GM12892 (cell line): ENCODE measurements at regions not wholly inside any gene's neighbourhood (a gene's known extent, or its start where the extent isn't known, plus 50 kb on each side); places are given as distances from the start of the nearest gene placed in this dataset.

Experiments
- DNase-seq: peaks from one replicate; pipeline ENCODE4 v3.0.0; 2011; ENCODE audit not compliant: insufficient read length
- FAIRE-seq: peaks from 2 replicates; lab custom pipeline; 2011; peaks lifted over from hg19 to GRCh38; lab: Jason Lieb, UNC
- POLR2A ChIP-seq: IDR thresholded peaks from 2 replicates; pipeline ENCODE4 v1.6.1; 2011; ENCODE audit warnings: low read depth, low read length, control low read depth
- POLR2AphosphoS5 ChIP-seq: IDR thresholded peaks from 2 replicates; pipeline ENCODE4 v1.6.1; 2011; ENCODE audit warnings: low read depth, low read length, control low read depth
- TAF1 ChIP-seq: IDR thresholded peaks from 2 replicates; pipeline ENCODE4 v1.6.1; 2011; ENCODE audit warnings: low read depth, mild to moderate bottlenecking, control low read depth, low read length, borderline replicate concordance

DNA sequence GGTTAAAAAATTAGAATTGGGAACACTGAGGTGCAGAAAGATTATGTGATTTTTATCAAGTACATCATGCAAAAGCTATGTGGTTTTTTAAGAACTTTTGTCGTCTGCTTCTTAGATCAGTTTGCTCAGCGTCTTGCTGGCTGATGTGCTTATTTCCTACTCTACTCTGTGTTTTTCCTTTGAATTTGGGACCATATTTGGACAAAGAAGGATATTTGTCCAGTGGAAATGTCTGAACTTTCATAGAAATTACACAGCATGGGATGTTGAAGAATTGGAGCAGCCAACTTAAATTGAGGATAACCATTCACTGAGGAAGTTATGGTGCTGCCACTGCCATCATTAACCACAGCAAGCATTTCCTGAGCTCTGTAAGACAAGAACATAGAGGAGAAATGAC, 252.8 kb upstream of the HS3ST5 start:
- FAIRE-seq (no peak), DNase-seq (no peak)
- TF ChIP-seq TAF1 (no peak), POLR2A (no peak), POLR2AphosphoS5 (no peak)

DNA sequence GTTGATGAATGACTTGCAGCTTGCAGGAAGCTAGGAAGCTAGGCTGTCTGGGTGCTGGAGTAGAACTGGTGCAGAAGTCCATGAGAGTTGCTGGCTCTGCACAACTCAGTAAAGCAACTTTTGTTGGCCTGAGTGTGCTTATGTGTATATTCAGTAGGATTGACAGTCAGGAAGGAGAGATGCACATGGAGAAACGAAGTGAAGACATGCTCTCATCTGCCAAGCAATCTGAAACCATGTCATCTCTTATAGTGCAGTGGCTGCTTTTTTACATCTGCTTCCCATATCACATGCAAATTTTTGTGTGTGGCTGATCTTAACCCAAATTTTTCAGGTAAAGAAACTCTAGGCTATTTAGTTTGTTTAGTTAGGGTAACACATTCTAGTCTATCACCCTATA, 252.4 kb upstream of the HS3ST5 start:
- DNase-seq (no peak), FAIRE-seq (no peak)
- TF ChIP-seq TAF1 = no peak
- TF ChIP-seq POLR2AphosphoS5 = no peak
- no peak for TF ChIP-seq POLR2A

DNA sequence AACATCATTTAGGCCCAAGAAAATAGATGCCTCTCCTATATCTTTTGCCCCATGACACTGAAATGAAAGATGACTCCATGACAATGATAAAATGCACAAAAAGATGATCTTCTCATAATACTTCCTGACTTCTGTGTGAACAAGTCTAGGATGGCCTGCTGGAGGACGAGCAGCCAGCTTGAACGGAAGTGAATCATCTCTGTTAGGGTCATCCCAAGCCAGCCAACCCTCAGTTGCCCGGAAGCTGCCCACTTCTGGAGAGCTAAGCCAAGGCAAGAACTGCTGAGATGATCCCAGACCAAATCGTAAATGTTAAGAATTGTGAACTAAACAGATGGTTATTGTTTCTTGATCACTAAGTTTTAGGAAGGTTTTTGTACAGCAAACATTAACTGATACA, 249.7 kb upstream of the HS3ST5 start:
- TF ChIP-seq POLR2A (no peak), TAF1 (no peak), POLR2AphosphoS5 (no peak)
- FAIRE-seq (no peak), DNase-seq (no peak)

DNA sequence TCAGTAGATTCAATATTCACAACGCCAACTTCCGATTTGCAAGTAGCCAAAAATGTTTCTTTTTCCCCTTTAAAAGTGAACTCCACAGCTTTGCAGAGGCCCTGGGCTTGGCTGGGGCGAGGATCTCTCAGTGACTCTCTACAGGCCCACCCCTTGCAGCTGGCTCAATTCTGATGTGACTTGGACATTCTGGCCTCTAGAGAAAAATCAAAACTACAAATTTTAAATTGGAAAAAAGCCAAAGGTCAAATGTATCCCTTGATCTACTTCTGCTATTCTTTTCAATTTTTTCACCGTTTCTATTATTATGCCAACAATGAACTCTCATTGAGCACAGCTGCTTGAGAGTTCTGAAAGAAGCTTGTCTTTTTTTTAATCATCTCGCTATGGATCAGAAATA, 245.9 kb upstream of the HS3ST5 start:
- DNase-seq (no peak), FAIRE-seq (no peak)
- TF ChIP-seq POLR2AphosphoS5 = no peak
- TF ChIP-seq TAF1 = no peak
- no peak for TF ChIP-seq POLR2A

DNA sequence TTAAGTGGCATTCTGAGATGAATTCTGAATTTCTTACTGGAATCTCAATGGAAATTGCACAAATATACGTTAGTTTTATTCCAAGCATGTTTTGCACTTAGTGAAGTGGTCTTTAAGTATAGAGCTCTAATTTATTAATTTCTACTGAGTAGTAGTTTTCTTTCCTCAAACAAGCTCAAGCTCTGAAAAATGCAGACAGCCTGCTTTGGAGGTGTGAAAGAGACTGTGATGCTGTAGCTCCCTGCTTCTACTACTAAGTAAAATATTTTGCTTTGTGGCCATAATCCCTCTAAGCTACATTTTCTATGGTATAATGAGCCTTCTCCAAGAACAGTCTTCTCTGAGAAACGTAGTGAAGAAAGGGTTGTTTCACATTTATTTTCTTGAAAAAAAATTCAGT, 243.5 kb upstream of the HS3ST5 start:
- FAIRE-seq (no peak), DNase-seq (no peak)
- TF ChIP-seq TAF1 = no peak
- TF ChIP-seq POLR2A = no peak
- TF ChIP-seq POLR2AphosphoS5 = no peak

DNA sequence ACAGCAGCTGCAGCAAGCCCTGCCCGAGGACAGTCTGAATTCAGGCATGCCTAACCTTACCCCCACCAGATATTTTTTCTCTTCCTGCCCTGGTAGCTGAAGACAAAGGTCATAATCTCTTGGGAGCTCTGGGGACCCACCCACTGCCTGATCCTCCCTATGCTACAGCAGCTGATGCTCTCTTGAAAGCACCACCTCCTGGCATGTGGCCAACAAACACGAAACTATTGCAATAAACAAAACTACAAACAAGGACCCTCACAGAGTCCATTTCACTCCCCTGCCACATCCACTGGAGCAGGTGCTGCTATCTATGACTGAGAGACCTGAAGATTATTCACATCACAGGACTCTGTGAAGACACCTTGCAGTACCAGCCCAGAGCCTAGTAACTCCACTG, 238.5 kb upstream of the HS3ST5 start:
- no peak for FAIRE-seq
- no peak for DNase-seq
- TF ChIP-seq POLR2AphosphoS5 = no peak
- no peak for TF ChIP-seq TAF1
- no peak for TF ChIP-seq POLR2A

DNA sequence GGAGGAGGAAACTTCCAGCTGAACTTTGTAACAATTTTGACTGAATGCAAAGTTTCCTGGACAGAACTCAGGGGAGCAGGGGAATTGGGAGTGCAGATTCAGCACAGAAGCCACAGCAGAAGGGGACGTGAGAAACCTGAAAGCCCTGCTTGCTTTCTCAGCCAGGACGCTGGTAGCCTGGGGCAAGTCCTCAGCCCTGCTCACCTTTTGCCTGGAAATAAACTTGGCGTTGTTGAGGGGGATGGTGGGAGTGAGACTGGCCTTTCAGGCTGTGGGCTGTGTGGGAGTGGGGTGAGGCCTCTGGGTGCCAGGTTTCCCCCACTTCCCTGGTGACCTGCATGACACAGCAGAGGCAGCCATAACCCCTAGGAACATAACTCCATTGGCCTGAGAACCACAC, 238.1 kb upstream of the HS3ST5 start:
- TF ChIP-seq POLR2AphosphoS5 (no peak), POLR2A (no peak), TAF1 (no peak)
- DNase-seq (no peak), FAIRE-seq (no peak)

DNA sequence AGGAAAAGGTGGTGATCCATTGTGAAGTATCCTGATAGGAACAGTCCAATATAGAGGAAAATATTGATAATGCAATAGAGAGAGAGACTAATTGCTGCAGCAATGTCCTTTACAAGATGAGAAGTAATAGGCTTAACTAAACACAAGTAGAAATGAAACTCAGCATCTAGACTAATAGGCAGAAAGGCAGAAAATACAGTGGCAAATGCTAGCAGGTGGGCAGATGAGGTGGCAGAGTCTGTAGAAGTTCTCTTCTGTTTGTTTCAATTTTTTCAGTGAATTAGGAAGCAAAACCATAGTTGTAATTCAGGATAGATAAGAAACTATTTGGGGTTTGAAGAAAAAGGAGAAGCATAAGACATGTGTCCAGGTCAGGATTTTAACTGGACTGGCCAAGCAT, 236.7 kb upstream of the HS3ST5 start:
- TF ChIP-seq TAF1 (no peak), POLR2AphosphoS5 (no peak), POLR2A (no peak)
- no peak for FAIRE-seq

DNA sequence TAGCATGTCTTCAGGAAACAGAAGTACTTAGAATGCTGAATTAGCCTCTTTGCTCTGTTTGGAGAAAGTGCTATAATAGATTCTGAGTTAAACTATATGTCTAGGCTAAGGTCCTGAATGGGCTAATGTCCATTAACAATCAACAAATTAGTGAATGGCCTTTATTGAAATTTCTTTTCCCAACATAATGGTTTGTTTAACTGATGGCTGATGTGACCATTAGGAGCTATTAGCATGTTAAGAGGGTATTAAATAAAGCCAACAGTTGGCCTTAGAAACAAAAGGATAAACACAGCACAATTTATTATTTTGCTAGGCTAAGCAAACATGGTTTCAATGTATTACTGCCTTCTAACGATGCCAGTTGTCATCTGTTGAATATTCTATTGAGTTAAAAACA, 234.3 kb upstream of the HS3ST5 start:
- FAIRE-seq (no peak), DNase-seq (no peak)
- TF ChIP-seq TAF1 (no peak), POLR2A (no peak), POLR2AphosphoS5 (no peak)

More for the DNA sequence above, 236.7 kb upstream of the HS3ST5 start:
- DNase-seq = no peak

DNA sequence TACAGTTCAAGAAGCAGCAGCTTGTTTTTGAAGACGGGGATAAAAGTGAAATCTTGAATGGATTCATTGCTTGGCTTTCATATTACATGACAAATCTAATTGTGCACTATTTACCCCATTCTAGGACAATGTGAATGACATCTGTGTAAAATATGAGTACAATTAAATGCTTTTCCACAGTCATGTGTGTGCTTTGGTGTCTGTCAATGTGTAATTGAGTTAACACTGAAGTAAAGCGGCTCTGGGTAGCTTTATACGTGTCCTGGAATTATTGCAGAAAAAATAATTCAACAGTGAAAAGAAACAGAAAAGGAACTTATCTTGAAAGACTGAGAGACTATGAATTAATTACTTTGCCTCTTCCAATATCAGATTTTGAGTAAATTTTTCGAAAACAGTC, 233.5 kb upstream of the HS3ST5 start:
- no peak for DNase-seq
- FAIRE-seq = no peak
- no peak for TF ChIP-seq POLR2A

DNA sequence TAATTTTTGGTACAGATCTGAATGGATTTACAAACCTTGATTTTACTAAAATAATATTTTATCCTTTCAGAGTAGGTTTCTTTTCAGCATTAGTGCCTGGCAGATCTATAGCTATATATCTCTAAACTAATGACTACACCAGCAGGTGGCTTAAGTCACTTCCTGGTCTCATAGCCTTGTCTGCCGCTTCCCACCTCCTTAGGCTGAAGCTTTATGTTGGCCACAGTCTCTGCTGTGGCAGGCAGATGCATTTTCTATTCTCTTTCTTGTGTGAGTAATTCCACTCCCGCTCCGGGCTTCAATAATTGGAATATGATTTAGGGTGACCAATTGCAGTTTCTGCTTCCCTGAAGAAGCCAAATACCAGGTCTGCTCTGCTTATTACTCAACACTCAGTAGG, 226.8 kb upstream of the HS3ST5 start:
- DNase-seq (no peak), FAIRE-seq (no peak)
- TF ChIP-seq POLR2A (no peak), POLR2AphosphoS5 (no peak), TAF1 (no peak)

DNA sequence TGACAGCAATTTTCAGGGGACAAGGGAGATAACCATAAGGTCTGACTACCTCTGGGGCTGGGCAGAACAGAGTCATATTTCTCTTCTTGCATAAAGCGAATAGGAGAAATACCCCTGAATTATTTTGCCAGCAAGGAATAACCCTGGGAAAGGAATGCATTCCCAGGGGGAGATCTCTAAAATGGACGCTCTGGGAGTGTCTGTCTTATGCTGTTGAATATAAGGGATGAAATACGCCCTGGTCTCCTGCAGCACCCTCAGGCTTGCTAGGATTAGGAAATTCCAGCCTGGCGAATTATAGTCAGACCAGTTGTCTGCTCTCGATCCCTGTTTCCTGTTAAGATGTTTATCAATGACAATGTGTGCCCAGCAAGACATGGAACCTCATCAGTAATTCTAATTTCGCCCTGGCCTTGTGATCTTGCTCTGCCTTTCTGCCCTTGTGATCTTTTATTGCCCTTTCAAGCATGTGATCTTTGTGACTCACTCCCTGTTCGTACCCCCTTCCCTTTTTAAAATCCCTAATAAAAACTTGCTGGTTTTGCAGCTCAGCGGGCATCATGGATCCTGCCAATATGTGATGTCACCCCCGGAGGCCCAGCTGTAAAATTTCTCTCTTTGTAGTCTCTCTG, 221.6 kb upstream of the HS3ST5 start:
- DNase-seq (no peak), FAIRE-seq (no peak)
- TF ChIP-seq TAF1 = no peak
- TF ChIP-seq POLR2AphosphoS5 = no peak
- TF ChIP-seq POLR2A = no peak
